ENCODE measurements at regions not wholly inside any gene's neighbourhood (a gene's known extent, or its start where the extent isn't known, plus 50 kb on each side); places are given as distances from the start of the nearest gene placed in this dataset.

- no peak for DNase-seq (ENCODE audit: low read depth in 2 of 2)
These were observed 387.0 kb upstream of the ZFP64 start for GRCh38 chr20:52578559-52578958.

DNA sequence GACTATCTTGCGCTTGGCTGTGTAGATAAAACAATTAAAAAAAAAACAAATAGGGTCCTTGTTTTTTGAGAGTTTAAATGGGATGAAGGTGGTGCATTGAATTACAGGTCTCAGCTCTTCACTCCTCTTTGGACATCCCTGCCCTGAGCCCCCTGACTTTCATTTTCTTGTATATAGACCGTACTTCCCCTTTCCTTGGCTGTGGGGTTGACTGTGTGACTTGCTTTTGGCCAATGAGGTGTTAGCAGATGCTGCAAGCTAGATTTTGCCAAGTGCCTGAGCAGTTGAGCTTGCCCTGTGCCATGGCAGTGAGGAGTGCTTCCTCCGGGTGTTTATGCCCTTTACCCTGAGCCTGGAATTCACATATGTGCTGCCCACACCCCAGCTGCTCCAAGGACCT, 386.1 kb upstream of the ZFP64 start:
- DNase-seq (ENCODE audit: low read depth in 2 of 2): no peak

GRCh38 chr20:52572687-52573086, 381.1 kb upstream of the ZFP64 start:
- DNase-seq (ENCODE audit: low read depth in 2 of 2): no peak

- no peak for DNase-seq (ENCODE audit: low read depth in 2 of 2)
These were observed 377.6 kb upstream of the ZFP64 start for GRCh38 chr20:52569201-52569600.

GRCh38 chr20:52565614-52566013, 374.0 kb upstream of the ZFP64 start:
- no peak for DNase-seq (ENCODE audit: low read depth in 2 of 2)

DNA sequence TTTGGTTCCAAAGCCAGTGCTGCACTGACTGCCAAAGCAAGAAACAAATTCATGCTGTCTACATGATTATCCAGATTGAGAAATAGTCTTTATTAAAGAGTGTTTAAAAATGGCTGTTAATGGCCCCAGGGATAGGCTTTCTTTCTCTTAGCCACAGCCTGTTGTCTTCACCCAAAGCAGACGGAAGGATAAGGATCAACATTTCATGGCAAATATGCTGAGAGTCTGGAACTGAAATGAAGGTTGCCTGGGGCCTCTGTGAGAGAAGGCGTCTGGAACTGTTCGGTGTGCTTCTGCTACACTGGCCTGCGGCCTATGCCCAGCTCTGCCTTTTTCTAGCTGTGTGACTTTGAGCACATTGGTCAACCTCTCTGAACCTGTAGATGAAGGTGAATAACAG, 373.0 kb upstream of the ZFP64 start:
- DNase-seq (ENCODE audit: low read depth in 2 of 2): no peak

DNA sequence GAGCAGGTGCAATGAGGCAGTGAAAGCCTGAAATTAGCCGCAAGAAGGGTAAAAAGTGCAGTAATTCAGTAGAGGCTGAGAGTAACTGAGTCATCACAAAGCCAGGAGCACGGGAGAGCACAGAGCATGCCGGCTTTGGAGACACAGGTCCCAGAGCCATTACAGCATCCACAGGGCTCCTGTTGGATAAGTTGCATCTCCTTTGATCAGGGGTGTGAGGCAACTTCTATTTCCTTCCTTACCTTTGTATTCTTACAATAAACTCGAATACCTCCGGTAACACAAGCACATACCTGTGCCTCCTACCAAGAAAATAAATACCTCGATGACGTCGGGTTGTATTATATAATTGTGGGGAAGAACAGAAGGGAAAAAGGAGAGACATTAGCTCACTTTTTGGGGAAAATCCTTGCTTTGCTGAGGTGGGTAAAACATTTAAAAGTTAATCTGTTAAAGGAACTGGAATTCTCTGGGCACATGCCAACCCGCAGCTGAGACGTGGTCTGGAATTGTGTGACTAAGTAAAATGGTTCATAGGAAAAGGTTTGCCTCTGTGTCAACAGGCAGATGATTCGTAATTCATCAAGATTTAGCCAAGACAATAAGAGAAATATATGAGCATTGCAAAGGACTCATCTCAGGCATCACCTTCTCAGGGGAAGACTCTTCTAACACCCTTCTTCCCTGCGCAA, 360.7 kb upstream of the ZFP64 start:
- DNase-seq (ENCODE audit: low read depth in 2 of 2): no peak

- no peak for DNase-seq (ENCODE audit: low read depth in 2 of 2)
These were observed 350.6 kb upstream of the ZFP64 start for GRCh38 chr20:52542131-52542530.

- DNase-seq (ENCODE audit: low read depth in 2 of 2): no peak
These were observed 348.9 kb upstream of the ZFP64 start for GRCh38 chr20:52540509-52540908.

- no peak for DNase-seq (ENCODE audit: low read depth in 2 of 2)
These were observed 348.3 kb upstream of the ZFP64 start for GRCh38 chr20:52539891-52540290.

DNA sequence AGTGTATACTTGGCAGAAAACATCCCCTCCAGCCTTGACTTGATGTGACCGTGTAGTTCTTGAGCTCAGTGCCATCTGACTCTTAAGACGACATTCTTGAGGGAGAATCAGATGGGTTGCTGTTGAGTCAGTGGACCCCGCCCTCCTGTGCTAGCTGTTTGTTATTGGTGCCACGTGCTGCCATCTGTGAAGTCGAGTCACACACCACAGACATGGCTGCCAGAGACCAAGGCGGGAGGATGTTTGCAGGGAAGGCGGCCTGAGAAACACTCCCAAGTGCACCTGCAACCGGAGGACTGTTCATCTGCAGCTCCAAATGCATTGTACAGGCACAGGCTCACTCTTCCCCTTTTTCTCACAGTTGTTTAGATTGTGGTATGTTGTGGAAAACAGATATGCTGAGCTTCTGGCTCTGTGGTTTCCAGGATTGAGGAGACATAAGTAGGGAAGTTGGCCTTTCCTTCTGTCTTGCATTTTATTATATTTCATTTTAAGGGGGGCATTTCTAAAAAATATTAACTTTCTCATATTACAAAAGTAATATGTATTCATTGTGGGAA, 345.3 kb upstream of the ZFP64 start:
- DNase-seq (ENCODE audit: low read depth in 2 of 2): no peak

DNA sequence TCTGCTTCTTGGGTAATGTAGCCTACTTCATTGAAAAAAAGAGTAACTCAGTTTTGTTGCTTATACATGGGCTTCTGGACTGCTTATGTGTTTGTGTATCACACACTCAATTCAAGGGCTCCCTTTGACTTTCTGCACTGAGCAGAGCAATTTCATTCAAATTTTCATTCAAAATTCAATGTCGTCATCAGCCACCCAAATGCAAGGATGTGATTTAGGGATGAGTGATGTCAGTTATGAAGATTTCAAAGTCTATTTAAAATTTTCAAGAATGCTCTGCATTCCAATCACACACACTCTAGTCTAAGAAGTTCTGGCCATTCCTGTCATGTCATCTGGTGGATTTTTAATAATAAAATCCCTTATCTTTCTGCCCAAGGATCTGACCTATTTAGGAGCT, 344.5 kb upstream of the ZFP64 start:
- no peak for DNase-seq (ENCODE audit: low read depth in 2 of 2)

- DNase-seq (ENCODE audit: low read depth in 2 of 2): no peak
These were observed 343.0 kb upstream of the ZFP64 start for GRCh38 chr20:52534616-52535015.

DNA sequence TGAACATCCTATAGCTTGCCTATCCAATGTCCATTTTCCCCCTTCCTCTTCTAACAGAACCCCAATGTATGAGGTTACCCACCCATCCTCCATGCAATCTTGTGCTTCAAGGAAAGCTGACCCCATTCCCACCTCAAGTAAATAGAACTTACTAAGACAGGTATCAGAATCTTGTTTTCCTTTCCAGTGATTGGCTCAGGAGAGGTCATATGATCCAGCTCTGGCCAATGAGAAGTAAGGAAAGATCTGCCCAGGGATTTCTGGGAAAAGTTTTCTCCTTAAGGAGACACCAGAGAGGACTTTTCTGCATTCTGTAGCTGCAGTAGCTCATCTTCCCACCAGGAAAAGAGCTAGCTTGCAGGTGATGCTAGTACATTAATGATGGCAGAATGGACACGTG, 341.8 kb upstream of the ZFP64 start:
- no peak for DNase-seq (ENCODE audit: low read depth in 2 of 2)

- no peak for DNase-seq (ENCODE audit: low read depth in 2 of 2)
These were observed 341.1 kb upstream of the ZFP64 start for GRCh38 chr20:52532674-52533073.

- no peak for DNase-seq (ENCODE audit: low read depth in 2 of 2)
These were observed 339.0 kb upstream of the ZFP64 start for GRCh38 chr20:52530571-52530970.

GRCh38 chr20:52529826-52530225, 338.2 kb upstream of the ZFP64 start:
- no peak for DNase-seq (ENCODE audit: low read depth in 2 of 2)

DNA sequence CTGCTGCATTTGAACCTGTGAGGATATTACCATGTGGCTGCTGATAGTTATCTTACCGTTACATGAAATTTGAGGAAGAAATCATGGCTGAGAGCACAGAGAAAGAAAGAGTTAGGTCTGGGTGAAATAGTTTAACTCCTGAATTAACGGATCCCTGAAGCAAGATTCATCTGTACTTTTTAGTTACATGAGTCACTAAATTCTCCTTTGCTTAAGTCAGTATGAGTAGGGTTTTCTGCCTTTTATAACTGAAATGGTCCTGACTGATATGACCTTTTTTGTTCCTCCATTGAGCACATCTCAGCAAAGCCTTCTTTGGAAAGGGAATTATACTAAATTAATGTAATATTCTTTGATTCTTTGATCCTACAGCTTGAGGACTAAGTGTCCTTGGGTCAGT, 333.3 kb upstream of the ZFP64 start:
- no peak for DNase-seq (ENCODE audit: low read depth in 2 of 2)

DNA sequence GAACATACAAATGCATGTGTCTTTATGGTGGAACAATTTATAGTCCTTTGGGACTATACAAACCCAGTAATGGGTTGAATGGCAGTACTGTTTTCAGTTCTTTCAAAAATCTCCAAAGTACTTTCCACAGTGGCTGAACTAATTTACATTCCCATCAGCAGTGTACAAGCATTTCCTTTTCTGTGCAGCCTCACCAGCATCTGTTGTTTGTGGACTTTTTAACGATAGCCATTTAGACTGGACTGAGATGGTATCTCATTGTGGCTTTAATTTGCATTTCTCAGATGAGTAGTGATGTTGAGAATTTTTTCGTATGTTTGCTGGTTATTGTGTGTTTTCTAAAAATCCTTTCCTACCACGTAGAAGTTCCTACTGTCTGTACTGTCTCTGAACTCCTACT, 327.2 kb upstream of the ZFP64 start:
- no peak for DNase-seq (ENCODE audit: low read depth in 2 of 2)

DNA sequence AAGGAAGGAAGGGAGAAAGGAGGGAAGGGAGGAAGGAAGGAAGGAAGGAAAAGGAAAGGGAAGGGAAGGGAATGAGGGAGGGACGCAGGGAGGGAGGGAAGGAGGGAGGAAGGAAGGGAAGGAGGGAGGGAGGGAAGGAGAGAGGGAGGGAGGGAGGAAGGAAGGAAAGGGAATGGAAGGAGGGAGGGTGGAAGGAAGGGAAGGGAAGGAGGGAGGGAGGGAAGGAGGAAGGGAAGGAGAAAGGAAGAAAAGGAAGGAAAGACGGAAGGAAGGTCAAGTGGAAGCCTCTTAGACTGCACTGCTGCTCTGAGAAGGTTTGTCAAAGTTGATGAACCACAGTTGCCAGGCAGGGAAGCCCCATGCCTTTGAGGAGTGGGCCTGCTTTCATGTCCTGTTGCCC, 324.3 kb upstream of the ZFP64 start:
- DNase-seq (ENCODE audit: low read depth in 2 of 2): no peak

DNA sequence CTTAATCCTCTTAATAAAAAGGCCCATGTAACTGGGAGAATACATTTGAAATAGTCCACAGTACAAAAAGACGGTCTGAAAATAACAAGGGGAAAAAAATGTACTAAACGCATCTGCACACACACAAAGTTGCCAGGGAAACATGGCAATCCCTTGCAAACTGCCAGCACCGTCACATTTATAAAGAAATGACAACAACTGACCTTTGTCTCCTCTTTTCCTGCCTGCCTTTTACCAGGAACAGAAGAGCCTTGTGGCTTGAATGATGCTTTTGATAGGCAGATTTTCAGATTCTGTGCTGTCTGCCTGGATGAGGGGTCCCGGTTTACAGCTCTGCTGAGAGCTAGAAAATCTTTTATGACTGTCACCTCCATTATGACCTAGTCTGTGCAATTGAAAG, 308.6 kb upstream of the ZFP64 start:
- no peak for DNase-seq (ENCODE audit: low read depth in 2 of 2)

DNA sequence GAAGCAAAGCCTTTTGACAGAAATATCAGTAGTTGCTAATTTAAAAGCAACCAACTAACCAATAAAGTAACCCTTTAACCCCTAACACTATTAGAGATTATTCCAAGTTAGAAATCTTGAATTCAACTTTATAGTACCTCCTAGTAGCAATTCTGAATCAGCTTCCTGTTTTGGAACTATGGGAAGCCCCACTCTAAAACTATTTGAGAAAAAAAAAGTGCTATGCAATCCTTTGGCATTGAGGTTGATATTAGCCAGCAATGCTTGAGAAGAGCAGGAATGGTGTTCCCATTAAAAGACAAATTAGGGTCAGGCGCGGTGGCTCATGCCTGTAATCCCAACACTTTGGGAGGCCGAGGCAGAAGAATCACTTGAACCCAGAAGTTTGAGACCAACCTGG, 306.2 kb upstream of the ZFP64 start:
- DNase-seq (ENCODE audit: low read depth in 2 of 2): no peak

GRCh38 chr20:52496191-52496590, 304.6 kb upstream of the ZFP64 start:
- DNase-seq (ENCODE audit: low read depth in 2 of 2): no peak

GRCh38 chr20:52494244-52494643, 302.7 kb upstream of the ZFP64 start:
- peak; percentile 35 to 49 for DNase-seq (ENCODE audit: low read depth in 2 of 2)

All from stimulated activated CD4-positive, alpha-beta T cell treated with anti-CD3 and anti-CD28 coated beads, Interleukin-1b, Interleukin-23, amount 100 ng/mL, for 4 hours (primary cell).